ENCODE measurements at regions not wholly inside any gene's neighbourhood (a gene's known extent, or its start where the extent isn't known, plus 50 kb on each side); places are given as distances from the start of the nearest gene placed in this dataset.

DNA sequence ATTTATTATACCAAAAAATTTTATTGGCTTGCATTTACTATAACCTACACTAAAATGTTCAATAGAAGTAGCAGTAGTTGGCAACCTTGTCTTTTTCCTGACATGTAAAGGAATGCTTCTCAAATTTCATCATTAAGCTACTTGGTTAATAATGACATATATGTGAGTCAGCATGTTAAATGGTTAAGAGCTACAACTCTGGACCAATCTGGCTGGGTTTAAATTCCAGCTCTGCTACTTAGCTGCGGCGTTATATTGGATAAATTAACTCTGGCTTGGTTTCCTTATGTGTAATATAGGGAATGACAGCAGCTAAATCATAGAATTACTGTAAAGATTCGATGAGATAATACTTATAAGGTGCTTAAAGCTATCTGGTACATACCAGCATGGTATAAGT, 53.7 kb upstream of the OTOGL start:
- TF ChIP-seq, protein P1, sequence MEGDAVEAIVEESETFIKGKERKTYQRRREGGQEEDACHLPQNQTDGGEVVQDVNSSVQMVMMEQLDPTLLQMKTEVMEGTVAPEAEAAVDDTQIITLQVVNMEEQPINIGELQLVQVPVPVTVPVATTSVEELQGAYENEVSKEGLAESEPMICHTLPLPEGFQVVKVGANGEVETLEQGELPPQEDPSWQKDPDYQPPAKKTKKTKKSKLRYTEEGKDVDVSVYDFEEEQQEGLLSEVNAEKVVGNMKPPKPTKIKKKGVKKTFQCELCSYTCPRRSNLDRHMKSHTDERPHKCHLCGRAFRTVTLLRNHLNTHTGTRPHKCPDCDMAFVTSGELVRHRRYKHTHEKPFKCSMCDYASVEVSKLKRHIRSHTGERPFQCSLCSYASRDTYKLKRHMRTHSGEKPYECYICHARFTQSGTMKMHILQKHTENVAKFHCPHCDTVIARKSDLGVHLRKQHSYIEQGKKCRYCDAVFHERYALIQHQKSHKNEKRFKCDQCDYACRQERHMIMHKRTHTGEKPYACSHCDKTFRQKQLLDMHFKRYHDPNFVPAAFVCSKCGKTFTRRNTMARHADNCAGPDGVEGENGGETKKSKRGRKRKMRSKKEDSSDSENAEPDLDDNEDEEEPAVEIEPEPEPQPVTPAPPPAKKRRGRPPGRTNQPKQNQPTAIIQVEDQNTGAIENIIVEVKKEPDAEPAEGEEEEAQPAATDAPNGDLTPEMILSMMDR (conservative IDR thresholded peaks at IDR 0.05 in 1 of 2, IDR thresholded peaks at IDR 0.05 in 1 of 2; ENCODE audit: extremely low read depth in 1 of 2, insufficient read depth in 1 of 2, low read depth in 1 of 2, low read length in 2 of 2), result no peak
- no peak for TF ChIP-seq EZH2 (IDR thresholded peaks at IDR 0.05; ENCODE audit: borderline replicate concordance, low read length)
